HEK293 (cell line): ENCODE measurements at regions not wholly inside any gene's neighbourhood (a gene's known extent, or its start where the extent isn't known, plus 50 kb on each side); places are given as distances from the start of the nearest gene placed in this dataset.

Experiments
- CTCF ChIA-PET: fragments of 350-600 bp; formaldehyde crosslinking; extraction: SDS; loops from one replicate; lab custom pipeline; 2021; ENCODE audit warnings: antibody characterized with exemption; lab: Yijun Ruan, JAX
- POLR2A ChIA-PET: fragments of 300-600 bp; formaldehyde crosslinking; extraction: SDS; loops from one replicate; lab custom pipeline; 2020; ENCODE audit warnings: antibody characterized with exemption, inconsistent platforms; lab: Yijun Ruan, JAX
- H3K27ac ChIP-seq: fragments of 200-500 bp; sonication (Bioruptor generic); 2 replicates; pipeline ENCODE4 v1.5.1; 2014; ENCODE audit warnings: low read depth, low read length, control low read depth, inconsistent platforms; ENCODE audit errors: extremely low read depth
- H3K36me3 ChIP-seq, 2 experiments: fragments of 200-500 bp in 1 of 2; sonication (Bioruptor generic) in 1 of 2; 1 replicate in 1 of 2; 2 replicates in 1 of 2; pipeline ENCODE4 v1.5.1; 2014 to 2017; ENCODE audit warnings: inconsistent platforms in 2 of 2, low read length in 2 of 2; ENCODE audit not compliant: control insufficient read depth in 2 of 2, insufficient read depth in 1 of 2
- H3K4me1 ChIP-seq: fragments of 200-500 bp; sonication (Bioruptor generic); 2 replicates; pipeline ENCODE4 v1.5.1; 2014; ENCODE audit warnings: mild to moderate bottlenecking, low read length, inconsistent platforms; ENCODE audit not compliant: control insufficient read depth, insufficient read depth
- H3K4me3 ChIP-seq: 2 replicates; pipeline ENCODE4 v1.5.1; 2011; ENCODE audit warnings: low read depth, mild to moderate bottlenecking, control low read depth, low read length, moderate library complexity
- H3K9me3 ChIP-seq: fragments of 200-500 bp; sonication (Bioruptor generic); 2 replicates; pipeline ENCODE4 v1.5.1; 2014; ENCODE audit warnings: low read depth, low read length, inconsistent platforms; ENCODE audit not compliant: control insufficient read depth, insufficient read depth
- CTCF ChIP-seq: fragments of 450-650 bp; formaldehyde crosslinking; IDR thresholded peaks from 2 replicates; pipeline ENCODE4 v1.5.1; 2016; ENCODE audit warnings: missing biosample characterization, missing genetic modification characterization
- IKZF3 ChIP-seq: fragments of 450-650 bp; IDR thresholded peaks from 2 replicates; pipeline ENCODE4 v1.5.0; 2018; ENCODE audit warnings: missing biosample characterization, mild to moderate bottlenecking, missing genetic modification characterization, moderate library complexity
- TRIM28 ChIP-seq: IDR thresholded peaks from 2 replicates; pipeline ENCODE4 v1.6.1; 2011; ENCODE audit warnings: low read length, control low read depth, borderline replicate concordance
- TSHZ1 ChIP-seq: fragments of 450-650 bp; formaldehyde crosslinking; IDR thresholded peaks from 2 replicates; pipeline ENCODE4 v1.5.1; 2016; ENCODE audit warnings: missing biosample characterization, missing genetic modification characterization, borderline replicate concordance
- YY1 ChIP-seq: fragments of 450-650 bp; formaldehyde crosslinking; IDR thresholded peaks from 2 replicates; pipeline ENCODE4 v1.5.1; 2018; ENCODE audit warnings: missing biosample characterization, missing genetic modification characterization
- ZBTB26 ChIP-seq: fragments of 450-650 bp; formaldehyde crosslinking; optimal IDR thresholded peaks from 2 replicates; pipeline ENCODE3; 2016; ENCODE audit warnings: missing biosample characterization, mild to moderate bottlenecking, missing genetic modification characterization
- ZBTB7A ChIP-seq: fragments of 450-650 bp; formaldehyde crosslinking; IDR thresholded peaks from 2 replicates; pipeline ENCODE4 v1.5.1; 2016; ENCODE audit warnings: low read depth, missing biosample characterization, missing genetic modification characterization
- ZEB2 ChIP-seq: fragments of 450-650 bp; formaldehyde crosslinking; IDR thresholded peaks from 2 replicates; pipeline ENCODE4 v1.5.1; 2016; ENCODE audit warnings: missing biosample characterization, missing genetic modification characterization
- ZNF121 ChIP-seq: fragments of 450-650 bp; formaldehyde crosslinking; IDR thresholded peaks from 2 replicates; pipeline ENCODE4 v1.5.1; 2016; ENCODE audit warnings: missing biosample characterization, missing genetic modification characterization
- ZNF140 ChIP-seq: fragments of 450-650 bp; formaldehyde crosslinking; IDR thresholded peaks from 2 replicates; pipeline ENCODE4 v1.5.1; 2016; ENCODE audit warnings: missing biosample characterization, missing genetic modification characterization
- ZNF19 ChIP-seq: fragments of 450-650 bp; formaldehyde crosslinking; IDR thresholded peaks from 2 replicates; pipeline ENCODE4; 2016; ENCODE audit warnings: missing biosample characterization, missing genetic modification characterization, low read depth
- ZNF26 ChIP-seq: fragments of 450-650 bp; formaldehyde crosslinking; IDR thresholded peaks from 2 replicates; pipeline ENCODE4 v1.5.1; 2016; ENCODE audit warnings: missing biosample characterization, missing genetic modification characterization
- ZNF280C ChIP-seq: fragments of 450-650 bp; formaldehyde crosslinking; IDR thresholded peaks from 2 replicates; pipeline ENCODE4 v1.5.1; 2016; ENCODE audit warnings: missing biosample characterization, missing genetic modification characterization
- ZNF37A ChIP-seq: fragments of 450-650 bp; IDR thresholded peaks from 2 replicates; pipeline ENCODE4 v1.5.1; 2018; ENCODE audit warnings: missing biosample characterization, missing genetic modification characterization
- ZNF394 ChIP-seq: fragments of 450-650 bp; formaldehyde crosslinking; IDR thresholded peaks from 2 replicates; pipeline ENCODE4 v1.5.1; 2016; ENCODE audit warnings: missing biosample characterization, missing genetic modification characterization, mild to moderate bottlenecking, moderate library complexity, borderline replicate concordance
- ZNF404 ChIP-seq: fragments of 450-650 bp; formaldehyde crosslinking; IDR thresholded peaks from 2 replicates; pipeline ENCODE4 v1.5.1; 2017; ENCODE audit warnings: missing biosample characterization, missing genetic modification characterization
- ZNF449 ChIP-seq: fragments of 450-650 bp; formaldehyde crosslinking; IDR thresholded peaks from 2 replicates; pipeline ENCODE4 v1.5.1; 2017; ENCODE audit warnings: missing biosample characterization, mild to moderate bottlenecking, missing genetic modification characterization, moderate library complexity
- ZNF548 ChIP-seq: fragments of 450-650 bp; formaldehyde crosslinking; IDR thresholded peaks from 2 replicates; pipeline ENCODE4 v1.5.1; 2016; ENCODE audit warnings: missing biosample characterization, missing genetic modification characterization
- ZNF600 ChIP-seq: fragments of 450-650 bp; formaldehyde crosslinking; IDR thresholded peaks from 2 replicates; pipeline ENCODE4 v1.5.1; 2016; ENCODE audit warnings: missing biosample characterization, missing genetic modification characterization
- ZNF645 ChIP-seq: fragments of 450-650 bp; formaldehyde crosslinking; IDR thresholded peaks from 2 replicates; pipeline ENCODE4; 2016; ENCODE audit warnings: missing biosample characterization, missing genetic modification characterization
- ZNF660 ChIP-seq: fragments of 450-650 bp; IDR thresholded peaks from 2 replicates; pipeline ENCODE4 v1.5.1; 2018; ENCODE audit warnings: missing biosample characterization, mild to moderate bottlenecking, missing genetic modification characterization

GRCh38 chr11:56905442-56905841 is 83.3 kb upstream of the OR5AK2 start (continued):
- TF ChIP-seq TRIM28 (no peak), ZEB2 (tag by site-specific recombination) (no peak), ZNF140 (tag by site-specific recombination) (no peak), TSHZ1 (no peak), CTCF (tag by site-specific recombination) (no peak)

GRCh38 chr11:56898856-56899255 is 89.9 kb upstream of the OR5AK2 start:
- ChIA-PET CTCF (no interaction called here), POLR2A (no interaction called here)

GRCh38 chr11:56890584-56891305 is 98.0 kb upstream of the OR5AK2 start:
- ChIA-PET POLR2A (no interaction called here), CTCF (no interaction called here)
- Histone ChIP-seq H3K36me3 (no peaks in the 10 kb centered on the region), H3K9me3 (no peaks in the 10 kb centered on the region), H3K27ac (no peak overlapping the region), H3K4me3 (no peak overlapping the region), H3K4me1 (no peaks in the 10 kb centered on the region)
- TF ChIP-seq ZNF37A (no peak), ZNF121 (tag by site-specific recombination) (no peak), ZNF26 (tag by site-specific recombination) (no peak), ZBTB7A (tag by site-specific recombination) (no peak), ZNF280C (tag by site-specific recombination) (no peak), ZNF19 (tag by site-specific recombination) (no peak), ZBTB26 (tag by site-specific recombination) (no peak)

More at GRCh38 chr11:56898856-56899255, 89.9 kb upstream of the OR5AK2 start:
- Histone ChIP-seq H3K4me3 (no peak overlapping the region), H3K27ac (no peak overlapping the region), H3K36me3 (no peaks in the 10 kb centered on the region), H3K9me3 (no peaks in the 10 kb centered on the region), H3K4me1 (no peaks in the 10 kb centered on the region)
- TF ChIP-seq ZNF600 (tag by site-specific recombination) (no peak), ZNF660 (tag by site-specific recombination) (no peak), ZNF645 (tag by site-specific recombination) (no peak), YY1 (tag by site-specific recombination) (no peak), IKZF3 (tag by site-specific recombination) (no peak), ZNF404 (tag by site-specific recombination) (no peak), ZNF449 (tag by site-specific recombination) (no peak), ZNF548 (no peak), ZNF394 (tag by site-specific recombination) (no peak)
